ENCODE measurements at regions not wholly inside any gene's neighbourhood (a gene's known extent, or its start where the extent isn't known, plus 50 kb on each side); places are given as distances from the start of the nearest gene placed in this dataset.
A peak's percentile ranks its signal among the peaks of the same experiment; 100 is the strongest.

DNA sequence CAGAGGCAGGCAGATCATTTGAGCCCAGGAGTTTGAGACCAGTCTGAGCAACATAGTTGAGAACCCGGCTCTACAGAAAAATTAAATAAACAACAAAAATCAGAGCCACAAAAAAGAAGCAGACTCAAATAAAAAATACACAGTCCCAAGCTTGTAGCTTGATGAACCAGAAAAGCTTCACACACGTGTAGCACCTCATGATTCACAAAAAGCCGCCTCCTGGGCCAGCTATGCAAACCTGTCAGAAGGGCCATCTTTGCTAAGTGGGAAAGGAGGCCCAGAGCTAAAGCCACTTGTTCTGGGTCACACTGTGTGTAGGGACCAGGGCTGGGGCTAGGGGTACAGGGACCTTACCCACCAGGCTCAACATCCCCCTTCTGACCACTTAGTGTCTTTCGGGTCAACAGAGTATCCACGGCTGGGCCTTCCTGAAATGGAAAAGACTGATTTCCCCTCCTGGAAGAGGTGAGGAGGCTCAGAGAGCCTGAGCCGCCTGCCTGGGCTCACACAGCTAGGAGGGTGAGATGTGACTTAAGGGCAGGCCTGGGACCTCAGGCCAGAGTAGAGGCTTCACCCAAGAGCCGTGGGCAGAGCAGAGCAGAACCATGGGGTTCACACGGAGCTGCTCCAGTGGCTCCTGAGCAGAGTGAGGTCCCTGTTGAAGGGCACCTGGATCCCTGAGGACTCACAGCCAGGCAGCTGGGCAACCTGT lies 269.6 kb downstream of the PARN start:
- DNase-seq = no peak

DNA sequence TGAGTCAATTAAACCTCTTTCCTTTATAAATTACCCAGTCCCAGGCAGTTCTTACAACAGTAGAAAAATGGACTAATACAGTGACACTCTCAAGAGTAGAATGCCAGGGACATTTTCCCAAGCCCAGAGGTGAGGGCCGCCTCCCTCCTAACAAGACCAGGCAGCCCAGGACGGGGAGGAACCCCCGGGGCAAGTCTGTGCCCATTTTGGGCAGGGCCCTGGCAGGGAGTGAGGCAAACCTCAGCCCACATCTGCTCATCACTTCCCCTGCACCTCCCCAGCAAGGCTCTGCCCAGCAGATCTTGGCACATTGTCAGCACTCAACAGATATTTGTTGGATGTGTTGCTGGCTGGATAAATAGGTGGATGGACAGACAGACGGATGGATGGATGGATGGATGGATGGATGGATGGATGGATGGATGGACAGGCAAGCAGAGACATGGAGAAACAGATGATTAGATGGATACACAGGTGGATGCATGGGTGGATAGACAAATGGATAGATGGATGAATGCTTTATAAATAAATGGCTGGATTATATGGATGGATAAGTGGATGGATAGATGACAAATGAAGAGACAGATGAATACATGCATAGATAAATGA lies 271.3 kb downstream of the PARN start:
- DNase-seq = no peak

DNA sequence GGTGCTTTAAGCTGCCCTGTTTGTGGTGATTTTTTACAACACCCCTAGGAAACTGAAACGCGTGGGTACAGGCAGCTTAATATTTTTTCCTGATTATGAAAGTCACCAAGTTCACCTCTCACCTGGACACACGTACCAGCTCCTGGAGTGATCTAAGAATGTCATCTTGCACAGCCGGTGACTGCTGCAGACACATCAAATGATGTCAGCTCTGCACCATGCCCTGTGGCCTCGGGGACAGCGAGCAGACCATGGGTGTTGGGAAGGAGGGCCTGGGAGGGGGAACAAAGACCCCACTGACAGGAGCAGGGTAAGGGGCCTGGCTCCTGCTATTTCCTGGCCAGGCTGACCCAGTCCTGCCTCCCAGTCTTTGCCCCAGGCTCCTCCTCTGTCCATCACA lies 272.7 kb downstream of the PARN start:
- DNase-seq = no peak

DNA sequence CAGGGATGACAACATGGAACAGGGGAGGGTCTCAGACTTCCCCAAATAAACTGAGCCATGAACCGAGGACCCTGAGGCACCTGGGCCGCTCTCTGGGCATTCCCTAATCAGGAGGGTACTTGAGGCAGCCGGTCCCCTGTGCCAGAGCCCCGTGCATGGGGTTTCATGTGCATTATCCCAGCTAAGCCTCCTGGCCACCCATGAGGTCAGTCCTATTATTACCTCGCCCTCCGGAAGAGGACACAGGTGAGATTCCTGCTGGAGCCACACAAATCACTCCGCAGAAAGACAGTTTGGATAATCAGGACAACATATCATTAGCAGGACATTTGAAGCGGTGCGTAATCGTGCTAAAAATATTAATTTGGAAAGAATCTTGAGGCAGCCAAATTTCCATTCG lies 274.0 kb downstream of the PARN start:
- no peak for DNase-seq

DNA sequence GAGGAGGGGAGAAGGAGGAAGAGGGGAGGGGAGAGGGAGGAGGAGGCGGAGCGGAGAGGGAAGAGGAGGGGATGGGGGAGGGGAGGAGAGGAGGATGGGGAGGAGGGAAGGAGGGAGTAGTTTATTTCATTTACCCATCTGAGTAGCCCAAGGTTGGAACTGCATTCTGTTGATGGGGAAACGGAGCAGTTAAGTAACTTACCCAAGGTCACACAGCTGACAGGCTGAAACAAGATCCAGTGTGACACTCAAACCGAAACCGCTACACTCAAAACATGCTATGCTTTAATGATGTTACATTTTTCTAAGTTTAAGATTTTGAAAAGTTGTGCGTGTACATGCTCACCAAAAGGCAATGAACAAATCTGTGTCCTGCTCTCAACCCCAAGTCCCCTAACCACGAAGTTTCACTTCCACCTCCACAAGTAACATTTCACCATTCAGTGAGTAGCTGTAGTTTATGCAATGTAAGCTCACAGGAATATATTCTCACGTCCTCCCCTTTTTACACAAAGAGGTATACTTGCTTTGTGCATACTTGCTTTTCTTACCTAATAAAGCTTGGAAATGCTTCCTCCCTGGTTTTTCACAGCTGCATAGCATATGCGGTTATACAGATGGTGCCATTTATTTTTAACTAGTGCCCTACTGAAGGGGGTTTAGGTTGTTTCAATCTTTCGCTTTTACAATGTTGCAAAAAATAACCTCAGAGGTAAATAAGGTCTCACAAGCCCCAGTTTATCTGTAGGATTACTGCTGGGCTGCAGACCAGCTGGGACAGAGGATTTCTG lies 275.3 kb downstream of the PARN start:
- no peak for DNase-seq

DNA sequence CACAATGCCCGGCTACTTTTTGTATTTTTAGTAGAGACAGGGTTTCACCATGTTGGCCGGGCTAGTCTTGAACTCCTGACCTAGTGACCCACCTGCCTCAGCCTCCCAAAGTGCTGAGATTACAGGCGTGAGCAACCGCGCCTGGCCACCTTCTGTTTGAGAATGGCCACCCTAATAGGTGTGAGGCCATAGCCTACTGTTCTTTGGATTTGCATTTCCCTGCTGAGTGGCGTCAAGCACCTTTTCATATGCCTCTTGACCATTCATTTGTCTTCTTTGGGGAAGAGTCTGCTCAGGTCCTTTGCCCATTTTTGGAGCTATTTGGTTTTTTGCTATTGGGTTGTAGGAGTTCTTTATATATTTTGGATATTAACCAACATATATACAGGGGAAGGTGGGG lies 276.7 kb downstream of the PARN start:
- no peak for DNase-seq

DNA sequence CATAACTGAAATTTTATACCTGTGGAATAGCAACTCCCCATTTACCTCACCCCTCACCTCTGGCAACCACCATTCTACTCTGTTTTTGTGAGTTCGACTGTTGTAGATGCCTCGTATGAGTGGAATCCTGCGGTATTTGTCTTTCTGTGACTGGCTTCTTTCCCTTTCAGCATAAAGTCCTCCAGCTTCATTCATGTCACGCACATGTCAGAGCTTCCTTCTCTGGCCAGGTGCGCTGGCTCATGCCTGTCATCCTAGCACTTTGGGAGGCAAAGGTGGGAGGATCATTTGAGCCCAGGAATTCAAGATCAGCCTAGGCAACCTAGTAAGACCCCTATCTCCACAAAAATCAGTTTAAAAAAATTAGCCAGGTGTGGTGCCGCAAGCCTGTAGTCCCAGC lies 278.4 kb downstream of the PARN start:
- no peak for DNase-seq

DNA sequence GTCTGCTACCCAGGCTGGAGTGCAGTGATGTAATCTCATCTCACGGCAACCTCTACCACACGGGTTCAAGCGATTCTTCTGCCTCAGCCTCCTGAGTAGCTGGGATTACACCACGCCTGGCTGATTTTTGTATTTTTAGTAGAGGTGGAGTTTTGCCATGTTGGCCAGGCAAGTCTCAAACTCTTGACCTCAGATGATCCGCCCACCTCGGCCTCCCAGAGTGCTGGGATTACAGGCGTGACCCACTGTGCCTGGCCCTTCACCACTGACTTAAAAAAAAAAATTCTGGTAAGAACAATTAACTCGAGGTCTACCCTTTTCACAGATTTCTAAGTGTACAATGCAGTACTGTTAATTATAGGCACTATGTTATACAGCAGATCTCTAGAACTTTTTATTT lies 279.4 kb downstream of the PARN start:
- DNase-seq = no peak

DNA sequence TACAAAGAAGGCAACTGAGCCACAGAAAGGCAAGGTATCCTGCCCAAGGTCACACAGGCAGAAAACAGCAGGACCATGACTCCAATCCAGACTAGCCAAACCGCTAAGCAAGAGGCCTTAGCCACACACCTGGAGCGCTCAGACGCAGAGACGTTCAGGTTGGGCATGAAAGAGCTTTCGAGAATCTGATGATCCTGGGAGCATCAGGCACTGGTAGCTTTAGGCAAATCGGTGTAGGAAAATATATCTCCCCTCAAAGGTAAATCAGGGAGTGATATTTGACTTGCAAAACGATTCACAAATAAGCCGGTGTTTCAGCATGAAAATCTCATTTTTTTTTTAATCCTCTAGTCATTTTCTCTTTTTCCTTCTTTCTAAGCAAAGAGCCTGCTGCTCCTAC lies 279.0 kb downstream of the MRTFB start:
- DNase-seq = no peak

DNA sequence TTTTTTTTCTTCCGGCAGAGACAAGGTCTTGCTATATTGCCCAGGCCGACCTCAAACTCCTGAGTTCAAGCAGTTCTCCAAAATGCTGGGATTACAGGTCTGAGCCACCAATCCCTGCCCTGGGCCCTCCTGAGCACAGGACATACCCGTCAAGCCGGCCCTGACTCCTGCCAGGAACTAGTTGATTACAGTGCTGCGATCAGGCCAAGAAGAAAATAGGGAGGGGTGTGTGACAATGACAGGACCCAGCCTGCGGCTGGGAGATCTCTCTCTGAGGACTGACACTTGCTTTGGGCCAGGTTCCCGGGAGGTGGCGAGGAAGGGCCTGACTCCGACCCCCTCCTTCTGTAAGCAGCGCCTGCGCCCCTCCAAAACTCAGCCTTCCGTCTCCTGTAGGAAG lies 276.6 kb downstream of the MRTFB start:
- no peak for DNase-seq

DNA sequence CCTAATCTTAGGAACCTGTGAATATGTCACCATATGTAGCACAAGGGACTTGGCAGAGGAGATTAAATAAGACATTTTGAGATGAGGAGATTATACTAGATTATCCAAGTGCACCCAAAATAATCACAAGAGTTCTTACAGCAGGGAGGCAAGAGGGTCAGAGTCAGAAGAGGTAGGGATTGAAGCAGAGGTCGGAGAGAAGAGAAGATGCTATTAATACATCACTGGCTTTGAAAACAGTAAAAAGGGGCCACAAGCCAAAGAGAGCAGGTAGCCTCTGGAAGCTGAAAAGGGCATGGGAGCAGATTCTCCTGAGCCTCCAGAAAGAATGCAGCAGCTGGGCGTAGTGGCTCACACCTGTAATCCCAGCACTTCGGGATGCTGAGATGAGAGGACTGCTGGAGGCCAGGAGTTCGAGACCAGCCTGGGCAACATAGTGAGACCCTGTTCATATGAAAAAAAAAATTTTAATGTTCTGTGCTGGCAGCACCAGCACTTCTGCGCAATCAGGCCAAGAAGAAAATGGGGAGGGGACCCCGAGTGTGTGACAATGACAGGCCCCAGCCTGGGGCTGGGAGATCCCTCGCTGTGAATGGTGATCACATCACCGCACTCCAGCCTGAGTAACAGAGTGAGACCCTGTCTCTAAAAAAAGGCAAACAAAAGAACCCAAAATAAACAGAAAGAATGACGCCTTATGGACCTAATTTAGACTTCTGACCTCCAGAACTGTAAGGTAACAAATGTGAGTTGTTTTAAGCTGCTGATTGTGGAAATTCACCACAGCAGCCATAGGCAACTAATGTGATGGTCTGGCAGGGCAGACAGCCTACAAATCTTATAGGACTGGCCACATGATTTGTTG lies 275.4 kb downstream of the MRTFB start:
- no peak for DNase-seq

DNA sequence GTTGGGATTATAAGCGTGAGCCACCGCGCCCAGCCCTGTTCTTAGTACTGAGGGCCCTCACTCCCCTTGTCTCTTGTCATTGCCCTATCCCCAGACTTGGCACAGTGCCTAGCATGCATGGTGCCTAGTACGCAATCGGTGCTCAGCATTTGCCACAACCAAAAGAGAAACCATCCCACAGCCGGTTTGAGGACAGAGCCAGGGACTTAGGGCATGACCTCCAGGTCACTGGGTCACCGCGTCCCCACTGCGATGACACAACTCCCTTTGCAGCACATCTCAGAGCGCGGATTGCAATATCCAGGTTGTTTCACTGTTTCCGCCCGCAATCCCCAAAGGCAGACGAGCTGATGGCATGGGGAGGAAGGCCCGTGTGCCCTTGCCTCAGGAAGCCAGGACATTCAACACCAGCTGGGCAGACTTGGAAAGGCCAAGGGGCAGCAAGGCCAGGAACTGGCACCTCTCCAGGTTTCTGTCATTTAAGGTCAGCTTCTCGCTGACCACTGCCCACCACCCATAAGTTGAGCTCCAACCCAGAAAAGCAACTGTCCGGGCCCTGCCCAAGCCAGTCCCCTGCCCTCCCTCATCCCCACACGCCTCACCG lies 274.5 kb downstream of the MRTFB start:
- no peak for DNase-seq

DNA sequence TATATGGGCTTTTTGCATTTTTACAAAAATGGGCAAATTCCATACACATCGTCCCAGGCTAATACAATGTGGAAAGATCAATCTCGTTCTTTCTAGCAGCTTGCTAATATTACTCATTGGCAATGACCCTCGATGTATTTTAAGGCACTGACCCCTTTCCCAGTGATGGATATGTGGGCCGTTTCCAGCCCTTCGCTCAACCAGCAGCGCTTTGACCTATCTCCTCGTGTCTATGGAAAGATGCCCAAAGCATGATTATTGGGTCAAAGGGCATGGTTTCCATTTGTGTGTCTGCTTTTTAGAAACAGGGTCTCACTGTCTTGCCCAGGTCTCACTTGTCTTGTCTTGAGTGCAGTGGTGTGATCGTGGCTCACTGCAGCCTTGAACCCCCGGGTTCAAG lies 273.8 kb downstream of the MRTFB start:
- no peak for DNase-seq

DNA sequence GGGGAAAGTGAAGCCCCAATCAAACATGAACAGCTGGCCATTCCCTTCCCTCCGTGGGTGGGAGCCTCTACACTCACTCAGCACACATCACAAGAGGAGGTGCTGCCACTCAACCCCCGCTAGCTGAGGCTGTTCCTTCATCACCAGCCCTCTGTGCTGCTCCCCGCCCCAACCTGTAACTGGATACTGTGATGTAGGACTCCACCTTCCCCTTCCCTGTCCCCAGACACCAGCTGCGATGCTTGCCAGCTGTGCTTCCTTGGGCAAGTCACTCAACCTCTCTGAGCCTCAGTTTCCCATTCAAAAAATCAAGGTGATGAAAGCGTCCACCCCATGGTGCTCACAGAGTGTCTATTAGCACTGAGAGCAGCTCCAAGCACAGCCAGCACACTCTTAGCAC lies 273.2 kb downstream of the MRTFB start:
- DNase-seq = no peak

DNA sequence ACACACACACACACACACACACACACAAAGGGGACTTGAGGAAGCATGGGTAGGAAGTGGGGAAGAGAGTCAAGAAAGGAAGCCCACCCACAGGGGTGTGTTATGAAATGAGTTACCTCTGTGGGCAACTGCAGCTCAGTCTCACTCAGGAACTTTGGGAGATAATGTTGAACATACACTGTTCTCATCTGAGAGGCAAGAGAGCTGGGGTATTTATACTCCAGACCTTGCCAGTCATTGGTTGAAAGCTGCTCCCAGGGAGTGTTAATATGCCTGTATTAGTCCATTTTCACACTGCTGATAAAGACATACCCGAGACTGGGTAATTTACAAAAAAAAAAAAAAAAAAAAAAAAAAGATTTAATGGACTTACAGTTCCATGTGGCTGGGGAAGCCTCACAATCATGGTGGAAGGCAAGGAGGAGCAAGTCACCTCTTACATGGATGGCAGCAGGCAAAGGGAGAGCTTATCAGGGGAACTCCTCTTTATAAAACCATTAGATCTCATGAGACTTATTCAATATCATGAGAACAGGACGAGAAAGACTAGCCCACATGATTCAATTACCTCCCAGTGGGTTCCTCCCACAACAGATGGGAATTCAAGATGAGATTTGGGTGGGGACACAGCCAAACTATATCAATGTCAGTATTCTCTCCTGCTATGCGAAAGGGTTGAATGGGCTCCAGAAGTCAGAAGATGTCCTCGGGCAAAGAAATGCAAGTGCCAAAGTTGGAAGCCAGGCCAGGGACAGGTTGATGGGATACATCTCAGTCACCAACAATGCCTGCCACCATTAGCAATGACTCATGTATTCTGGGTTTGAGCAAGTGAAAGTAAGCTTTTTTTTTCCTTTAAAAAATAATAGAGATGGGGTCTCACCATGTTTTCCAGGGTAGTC lies 270.5 kb downstream of the MRTFB start:
- DNase-seq = no peak

DNA sequence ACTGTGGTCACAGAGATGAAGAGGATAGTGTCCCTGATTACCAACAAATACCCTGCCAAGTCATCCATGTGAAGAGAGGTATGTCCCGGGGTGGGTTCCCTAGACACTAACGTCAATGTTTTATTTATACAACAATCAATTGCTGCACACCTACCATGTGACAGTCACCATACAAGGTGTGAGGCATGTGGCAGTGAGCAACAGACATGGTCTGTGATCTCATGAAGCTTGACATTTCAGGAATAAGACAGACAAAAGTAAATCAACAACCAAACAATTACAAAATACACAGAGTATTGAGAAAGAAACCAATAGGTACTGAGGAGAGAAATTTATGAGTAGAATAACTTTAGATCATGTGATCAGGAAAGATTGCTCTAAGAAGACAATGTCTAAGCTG lies 268.6 kb downstream of the MRTFB start:
- no peak for DNase-seq

DNA sequence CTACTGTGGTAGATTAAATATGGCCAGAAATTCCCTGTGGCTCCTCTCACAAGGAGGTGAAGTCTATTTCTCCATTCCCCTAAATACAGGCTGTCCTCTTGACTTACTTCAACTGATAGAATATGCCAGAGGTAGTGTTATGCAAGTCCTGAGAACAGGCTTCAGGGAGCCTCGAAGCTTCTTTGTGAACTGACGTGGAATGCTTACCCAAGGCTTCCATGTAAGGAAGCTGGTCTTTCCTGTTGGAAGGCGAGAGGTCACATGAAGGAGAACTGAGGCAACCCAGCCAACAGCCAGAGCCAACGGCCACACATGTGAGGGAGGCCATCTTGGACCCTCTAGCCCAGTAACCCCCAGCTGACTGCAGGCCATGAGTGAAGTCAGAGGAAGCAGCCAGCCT lies 267.9 kb downstream of the MRTFB start:
- DNase-seq = no peak

DNA sequence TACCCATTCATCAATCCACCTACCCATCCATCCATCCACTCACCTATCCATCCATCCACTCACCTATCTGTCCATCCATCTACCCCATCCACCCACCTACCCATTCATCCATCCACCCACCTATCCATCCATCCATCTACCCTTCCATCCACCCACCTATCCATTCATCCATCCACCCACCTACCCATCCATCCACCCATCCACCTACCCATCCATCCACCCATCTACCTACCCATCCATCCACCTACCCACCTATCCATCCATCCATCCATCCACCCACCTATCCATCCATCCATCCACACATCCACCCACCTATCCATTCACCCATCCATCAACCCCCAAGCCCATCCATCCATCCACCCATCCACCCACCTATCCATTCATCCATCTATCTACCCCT lies 267.1 kb downstream of the MRTFB start:
- no peak for DNase-seq

DNA sequence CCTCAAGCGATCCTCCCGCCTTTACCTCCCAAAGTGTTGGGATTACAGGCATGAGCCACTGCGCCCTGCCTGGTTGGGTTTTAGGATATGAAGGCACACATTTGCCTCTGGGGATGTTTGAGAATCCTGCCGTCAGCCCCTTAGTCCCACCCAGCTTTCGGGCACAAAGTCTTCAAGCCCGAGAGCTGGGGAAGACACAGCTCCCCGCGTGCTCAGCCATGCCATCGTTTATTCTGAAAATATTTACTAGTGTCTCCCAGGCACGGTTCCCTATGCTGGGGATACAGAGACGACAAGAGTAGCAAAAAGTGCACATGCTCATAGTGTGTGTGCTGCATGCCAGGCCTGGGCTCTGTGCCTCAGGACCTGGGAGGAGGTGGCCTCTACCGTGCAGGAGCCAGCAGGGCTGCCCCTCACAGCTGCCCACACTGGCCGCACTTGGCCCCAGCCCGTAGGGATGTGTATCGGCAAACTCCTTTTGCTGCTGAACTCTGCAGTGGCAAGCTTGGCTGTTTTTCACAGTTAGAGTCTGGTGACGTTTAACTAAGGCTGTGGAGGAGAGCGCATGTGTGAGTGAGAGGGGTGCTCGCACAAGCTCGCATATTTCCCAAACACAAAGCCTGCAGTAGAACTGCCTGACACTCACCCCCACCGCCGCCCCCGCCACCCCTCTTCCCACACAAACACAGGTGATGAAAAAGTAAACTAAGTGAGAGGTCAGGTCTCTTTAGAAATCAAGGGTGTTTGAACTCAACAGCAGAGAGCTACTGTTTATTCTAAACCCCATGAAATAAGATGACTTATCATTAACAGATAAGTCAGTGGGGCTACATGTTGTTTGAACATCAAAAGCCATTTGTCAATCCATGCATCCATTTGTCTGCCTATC lies 266.4 kb downstream of the MRTFB start:
- DNase-seq = peak; percentile 38

DNA sequence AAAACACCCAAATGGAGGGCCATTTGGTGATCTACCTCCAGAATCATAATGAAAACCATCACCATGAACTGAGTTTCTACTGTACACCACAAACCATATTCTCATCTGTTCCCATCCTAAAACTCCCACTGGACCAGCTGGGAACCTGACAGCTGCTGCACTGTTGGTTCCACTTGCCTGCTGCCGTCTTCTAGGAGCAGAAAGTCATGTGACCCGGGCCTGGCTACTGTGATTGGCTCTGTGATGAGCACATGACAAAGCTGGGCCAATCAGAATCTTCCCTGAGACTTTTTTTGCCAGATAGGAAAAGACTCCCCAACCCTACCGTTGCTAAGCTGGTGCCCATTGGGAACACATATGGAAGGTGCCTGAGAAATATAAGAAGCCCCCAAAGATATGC lies 264.2 kb downstream of the MRTFB start:
- DNase-seq = no peak

Measured in fibroblast of skin of back (primary cell).